Liver (tissue), 8 donors: ENCODE measurements at regions not wholly inside any gene's neighbourhood (a gene's known extent, or its start where the extent isn't known, plus 50 kb on each side); places are given as distances from the start of the nearest gene placed in this dataset.

ENCODE experiments used
- DNase-seq: peaks from one replicate; pipeline ENCODE4 v3.0.0-alpha.2; 2017; ENCODE audit warnings: low spot score
- H3K27ac ChIP-seq, 2 donors: one replicate each; pipeline ENCODE4 v1.7.0; 2013; ENCODE audit warnings: inconsistent platforms in 2 of 2, low read length in 2 of 2, control low read depth in 1 of 2, low read depth in 1 of 2, mild to moderate bottlenecking in 1 of 2
- H3K27me3 ChIP-seq, 4 donors: one replicate each; pipeline versions ENCODE4 v1.6.1 to v1.7.0; 2013; ENCODE audit warnings: low read length in 3 of 4, inconsistent platforms in 1 of 4, mild to moderate bottlenecking in 1 of 4, moderate library complexity in 1 of 4; ENCODE audit not compliant: control insufficient read depth in 4 of 4, insufficient read depth in 4 of 4
- H3K36me3 ChIP-seq, 4 donors: one replicate each; pipeline versions ENCODE4 v1.6.1 to v1.7.0; 2013; ENCODE audit warnings: low read length in 3 of 4, mild to moderate bottlenecking in 3 of 4, low read depth in 1 of 4, moderate library complexity in 1 of 4; ENCODE audit not compliant: control insufficient read depth in 4 of 4, insufficient read depth in 3 of 4
- H3K4me1 ChIP-seq, 4 donors: one replicate each; pipeline versions ENCODE4 v1.6.1 to v1.7.0; 2013; ENCODE audit warnings: low read length in 3 of 4, mild to moderate bottlenecking in 3 of 4, moderate library complexity in 1 of 4; ENCODE audit not compliant: control insufficient read depth in 4 of 4, insufficient read depth in 4 of 4
- H3K4me3 ChIP-seq, 3 donors: one replicate each; pipeline versions ENCODE4 v1.6.1 to v1.7.0; 2013; ENCODE audit warnings: low read length in 3 of 3, control low read depth in 1 of 3, low read depth in 1 of 3, mild to moderate bottlenecking in 1 of 3
- H3K9ac ChIP-seq, 2 donors: one replicate each; pipeline ENCODE4 v1.7.0; 2013; ENCODE audit warnings: low read length in 2 of 2, mild to moderate bottlenecking in 2 of 2, moderate library complexity in 2 of 2, control low read depth in 1 of 2, low read depth in 1 of 2
- H3K9me3 ChIP-seq, 4 donors: one replicate each; pipeline versions ENCODE4 v1.6.1 to v1.7.0; 2013; ENCODE audit warnings: low read length in 3 of 4; ENCODE audit not compliant: control insufficient read depth in 4 of 4
- ATF3 ChIP-seq: IDR thresholded peaks from 2 replicates; pipeline ENCODE4 v1.6.1; 2016; ENCODE audit warnings: antibody characterized with exemption
- EGR1 ChIP-seq, 2 donors: IDR thresholded peaks; 2 replicates each; pipeline ENCODE4 v1.6.1; 2016 to 2018; ENCODE audit warnings: antibody characterized with exemption in 2 of 2, low read depth in 2 of 2
- FOXA1 ChIP-seq: IDR thresholded peaks from 2 replicates; pipeline ENCODE4 v1.6.1; 2016; ENCODE audit warnings: antibody characterized with exemption
- FOXA2 ChIP-seq: IDR thresholded peaks from 2 replicates; pipeline ENCODE4 v1.6.1; 2016; ENCODE audit warnings: antibody characterized with exemption
- GABPA ChIP-seq, 2 donors: IDR thresholded peaks in 1 of 2; conservative IDR thresholded peaks in 1 of 2; 2 replicates each; pipeline ENCODE4 v1.6.1; 2016; ENCODE audit warnings: antibody characterized with exemption in 2 of 2, mild to moderate bottlenecking in 1 of 2, moderate library complexity in 1 of 2
- HNF4A ChIP-seq, 2 donors: conservative IDR thresholded peaks; 2 replicates each; pipeline ENCODE4 v1.6.1; 2016; ENCODE audit warnings: antibody characterized with exemption in 2 of 2, mild to moderate bottlenecking in 2 of 2
- HNF4G ChIP-seq: IDR thresholded peaks from 2 replicates; pipeline ENCODE4 v1.6.1; 2016; ENCODE audit warnings: antibody characterized with exemption
- JUND ChIP-seq, 2 donors: IDR thresholded peaks; 2 replicates each; pipeline ENCODE4 v1.6.1; 2016; ENCODE audit warnings: antibody characterized with exemption in 2 of 2
- NR2F2 ChIP-seq: IDR thresholded peaks from 2 replicates; pipeline ENCODE4 v1.6.1; 2016; ENCODE audit warnings: antibody characterized with exemption
- RAD21 ChIP-seq, 2 donors: IDR thresholded peaks; 2 replicates each; pipeline ENCODE4 v1.6.1; 2016; ENCODE audit warnings: antibody characterized with exemption in 2 of 2, mild to moderate bottlenecking in 2 of 2
- RXRA ChIP-seq, 2 donors: IDR thresholded peaks; 2 replicates each; pipeline ENCODE4 v1.6.1; 2017 to 2018; ENCODE audit warnings: antibody characterized with exemption in 2 of 2, mild to moderate bottlenecking in 1 of 2
- SP1 ChIP-seq: IDR thresholded peaks from 2 replicates; pipeline ENCODE4 v1.6.1; 2018; ENCODE audit warnings: antibody characterized with exemption, mild to moderate bottlenecking
- WGBS: extraction: QIAGEN DNeasy Blood & Tissue Kit; methylation state at CpG from one replicate; pipeline ENCODE4 v1.1.7; 2013; 5-methylcytosine and 5-hydroxymethylcytosine counted together
- TF ChIP-seq, protein P1 (sequence below): IDR thresholded peaks from 2 replicates; pipeline ENCODE4 v1.6.1; 2016; ENCODE audit warnings: antibody characterized with exemption
- TF ChIP-seq, protein P2 (sequence below): IDR thresholded peaks from 2 replicates; pipeline ENCODE4 v1.6.1; 2016; ENCODE audit warnings: antibody characterized with exemption, mild to moderate bottlenecking
- TF ChIP-seq, protein P3 (sequence below): fragments of 150-350 bp; IDR thresholded peaks from 2 replicates; pipeline ENCODE4 v1.5.1; 2017; ENCODE audit warnings: improper control_type of control experiment, low read depth, low read length; ENCODE audit not compliant: missing input control
- TF ChIP-seq, protein P4 (sequence below): IDR thresholded peaks from 2 replicates; pipeline ENCODE4 v1.6.1; 2016; ENCODE audit warnings: antibody characterized with exemption
- donor health status: healthy.
- donor health status: healthy.
- donor health status: healthy.
- donor health status: healthy.
- donor health status: healthy.

GRCh38 chr16:73113336-73113735, 65.4 kb upstream of the ZFHX3 start:
- H3K4me1 ChIP-seq: no peaks in the 10 kb centered on the region
- DNase-seq: no peak
- WGBS: 73% methylated on average over 6 of the region's 6 CpGs
- H3K27me3 ChIP-seq: no peaks in the 10 kb centered on the region
- no peak overlapping the region for H3K9ac ChIP-seq
- no peaks in the 10 kb centered on the region for H3K36me3 ChIP-seq
- H3K4me3 ChIP-seq: no peak overlapping the region
- H3K27ac ChIP-seq: no peak overlapping the region
- peaks cover 0 to 6% (median 3%) of the 10 kb centered on the region in 4 donors for H3K9me3 ChIP-seq
- TF ChIP-seq RAD21 (IDR thresholded peaks at IDR 0.05): no peak
- TF ChIP-seq, protein P1, sequence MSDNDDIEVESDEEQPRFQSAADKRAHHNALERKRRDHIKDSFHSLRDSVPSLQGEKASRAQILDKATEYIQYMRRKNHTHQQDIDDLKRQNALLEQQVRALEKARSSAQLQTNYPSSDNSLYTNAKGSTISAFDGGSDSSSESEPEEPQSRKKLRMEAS: no peak
- TF ChIP-seq NR2F2: no peak
- TF ChIP-seq, protein P2, sequence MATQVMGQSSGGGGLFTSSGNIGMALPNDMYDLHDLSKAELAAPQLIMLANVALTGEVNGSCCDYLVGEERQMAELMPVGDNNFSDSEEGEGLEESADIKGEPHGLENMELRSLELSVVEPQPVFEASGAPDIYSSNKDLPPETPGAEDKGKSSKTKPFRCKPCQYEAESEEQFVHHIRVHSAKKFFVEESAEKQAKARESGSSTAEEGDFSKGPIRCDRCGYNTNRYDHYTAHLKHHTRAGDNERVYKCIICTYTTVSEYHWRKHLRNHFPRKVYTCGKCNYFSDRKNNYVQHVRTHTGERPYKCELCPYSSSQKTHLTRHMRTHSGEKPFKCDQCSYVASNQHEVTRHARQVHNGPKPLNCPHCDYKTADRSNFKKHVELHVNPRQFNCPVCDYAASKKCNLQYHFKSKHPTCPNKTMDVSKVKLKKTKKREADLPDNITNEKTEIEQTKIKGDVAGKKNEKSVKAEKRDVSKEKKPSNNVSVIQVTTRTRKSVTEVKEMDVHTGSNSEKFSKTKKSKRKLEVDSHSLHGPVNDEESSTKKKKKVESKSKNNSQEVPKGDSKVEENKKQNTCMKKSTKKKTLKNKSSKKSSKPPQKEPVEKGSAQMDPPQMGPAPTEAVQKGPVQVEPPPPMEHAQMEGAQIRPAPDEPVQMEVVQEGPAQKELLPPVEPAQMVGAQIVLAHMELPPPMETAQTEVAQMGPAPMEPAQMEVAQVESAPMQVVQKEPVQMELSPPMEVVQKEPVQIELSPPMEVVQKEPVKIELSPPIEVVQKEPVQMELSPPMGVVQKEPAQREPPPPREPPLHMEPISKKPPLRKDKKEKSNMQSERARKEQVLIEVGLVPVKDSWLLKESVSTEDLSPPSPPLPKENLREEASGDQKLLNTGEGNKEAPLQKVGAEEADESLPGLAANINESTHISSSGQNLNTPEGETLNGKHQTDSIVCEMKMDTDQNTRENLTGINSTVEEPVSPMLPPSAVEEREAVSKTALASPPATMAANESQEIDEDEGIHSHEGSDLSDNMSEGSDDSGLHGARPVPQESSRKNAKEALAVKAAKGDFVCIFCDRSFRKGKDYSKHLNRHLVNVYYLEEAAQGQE: no peak
- no peak for TF ChIP-seq HNF4A (conservative IDR thresholded peaks at IDR 0.05)
- TF ChIP-seq GABPA (IDR thresholded peaks at IDR 0.05 in 1 of 2, conservative IDR thresholded peaks at IDR 0.05 in 1 of 2): no peak

DNA sequence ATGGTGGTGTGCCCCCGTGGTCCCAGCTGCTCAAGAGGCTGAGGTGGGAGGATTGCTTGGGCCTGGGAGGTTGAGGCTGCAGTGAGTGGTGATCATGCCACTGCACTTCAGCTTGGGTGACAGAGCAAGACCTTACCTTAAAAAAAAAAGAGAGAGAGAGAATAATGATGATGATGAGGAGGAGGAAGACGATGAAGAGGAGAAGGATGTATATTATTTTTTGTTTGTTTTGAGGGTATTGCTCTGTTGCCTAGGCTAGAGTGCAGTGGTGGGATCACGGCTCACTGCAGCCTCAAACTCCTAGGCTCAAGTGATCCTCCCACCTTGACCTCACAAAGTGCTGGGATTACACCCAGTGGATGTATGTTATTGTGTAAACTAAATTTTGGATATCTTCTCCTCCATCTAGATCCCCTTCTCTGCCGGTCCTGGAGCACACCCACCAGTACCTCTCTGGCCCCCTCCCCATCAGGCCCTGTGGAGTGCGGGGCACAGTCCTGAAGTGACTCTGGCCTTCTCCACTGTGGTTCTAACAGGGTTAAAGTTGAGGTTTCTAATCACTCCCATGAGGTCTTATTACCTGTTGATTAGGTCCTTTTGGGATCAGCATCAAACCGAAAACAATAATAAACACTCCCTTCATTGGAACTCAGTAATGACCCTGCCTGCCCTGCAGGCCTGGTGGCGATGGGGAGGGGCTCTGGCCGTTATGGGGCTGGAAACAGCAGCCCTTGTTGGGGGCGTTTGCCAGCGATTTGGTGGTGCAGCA, 60.5 kb upstream of the ZFHX3 start:
- no peak for DNase-seq
- Histone ChIP-seq H3K9me3 (no peaks in the 10 kb centered on the region), H3K9ac (no peak overlapping the region), H3K36me3 (no peaks in the 10 kb centered on the region), H3K27me3 (no peaks in the 10 kb centered on the region), H3K4me3 (no peak overlapping the region), H3K27ac (no peak overlapping the region), H3K4me1 (no peaks in the 10 kb centered on the region)
- TF ChIP-seq GABPA (IDR thresholded peaks at IDR 0.05 in 1 of 2, conservative IDR thresholded peaks at IDR 0.05 in 1 of 2) (no peak), SP1 (no peak), HNF4G (no peak), NR2F2 (no peak), JUND (IDR thresholded peaks at IDR 0.05) (no peak), FOXA2 (no peak), RAD21 (IDR thresholded peaks at IDR 0.05) (no peak), EGR1 (IDR thresholded peaks at IDR 0.05; ENCODE audit: low read depth in 2 of 2) (no peak), RXRA (IDR thresholded peaks at IDR 0.05) (no peak), FOXA1 (no peak), ATF3 (no peak)
- TF ChIP-seq, protein P3, sequence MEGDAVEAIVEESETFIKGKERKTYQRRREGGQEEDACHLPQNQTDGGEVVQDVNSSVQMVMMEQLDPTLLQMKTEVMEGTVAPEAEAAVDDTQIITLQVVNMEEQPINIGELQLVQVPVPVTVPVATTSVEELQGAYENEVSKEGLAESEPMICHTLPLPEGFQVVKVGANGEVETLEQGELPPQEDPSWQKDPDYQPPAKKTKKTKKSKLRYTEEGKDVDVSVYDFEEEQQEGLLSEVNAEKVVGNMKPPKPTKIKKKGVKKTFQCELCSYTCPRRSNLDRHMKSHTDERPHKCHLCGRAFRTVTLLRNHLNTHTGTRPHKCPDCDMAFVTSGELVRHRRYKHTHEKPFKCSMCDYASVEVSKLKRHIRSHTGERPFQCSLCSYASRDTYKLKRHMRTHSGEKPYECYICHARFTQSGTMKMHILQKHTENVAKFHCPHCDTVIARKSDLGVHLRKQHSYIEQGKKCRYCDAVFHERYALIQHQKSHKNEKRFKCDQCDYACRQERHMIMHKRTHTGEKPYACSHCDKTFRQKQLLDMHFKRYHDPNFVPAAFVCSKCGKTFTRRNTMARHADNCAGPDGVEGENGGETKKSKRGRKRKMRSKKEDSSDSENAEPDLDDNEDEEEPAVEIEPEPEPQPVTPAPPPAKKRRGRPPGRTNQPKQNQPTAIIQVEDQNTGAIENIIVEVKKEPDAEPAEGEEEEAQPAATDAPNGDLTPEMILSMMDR: no peak
- TF ChIP-seq, protein P1: no peak
- TF ChIP-seq, protein P2: no peak
- TF ChIP-seq, protein P4, sequence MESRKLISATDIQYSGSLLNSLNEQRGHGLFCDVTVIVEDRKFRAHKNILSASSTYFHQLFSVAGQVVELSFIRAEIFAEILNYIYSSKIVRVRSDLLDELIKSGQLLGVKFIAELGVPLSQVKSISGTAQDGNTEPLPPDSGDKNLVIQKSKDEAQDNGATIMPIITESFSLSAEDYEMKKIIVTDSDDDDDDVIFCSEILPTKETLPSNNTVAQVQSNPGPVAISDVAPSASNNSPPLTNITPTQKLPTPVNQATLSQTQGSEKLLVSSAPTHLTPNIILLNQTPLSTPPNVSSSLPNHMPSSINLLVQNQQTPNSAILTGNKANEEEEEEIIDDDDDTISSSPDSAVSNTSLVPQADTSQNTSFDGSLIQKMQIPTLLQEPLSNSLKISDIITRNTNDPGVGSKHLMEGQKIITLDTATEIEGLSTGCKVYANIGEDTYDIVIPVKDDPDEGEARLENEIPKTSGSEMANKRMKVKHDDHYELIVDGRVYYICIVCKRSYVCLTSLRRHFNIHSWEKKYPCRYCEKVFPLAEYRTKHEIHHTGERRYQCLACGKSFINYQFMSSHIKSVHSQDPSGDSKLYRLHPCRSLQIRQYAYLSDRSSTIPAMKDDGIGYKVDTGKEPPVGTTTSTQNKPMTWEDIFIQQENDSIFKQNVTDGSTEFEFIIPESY: no peak
- 79% methylated on average over 10 of the region's 10 CpGs for WGBS
